ENCODE measurements at regions not wholly inside any gene's neighbourhood (a gene's known extent, or its start where the extent isn't known, plus 50 kb on each side); places are given as distances from the start of the nearest gene placed in this dataset.
A peak's percentile ranks its signal among the peaks of the same experiment; 100 is the strongest.
"Not testable (repeated sequence)": the region's sequence is repeated elsewhere in the genome, so short reads cannot be mapped to it uniquely, and the experiment has no call there.

- DNase-seq (ENCODE audit: low read depth), result not testable (repeated sequence)
Measured at GRCh38 chr5:85392309-85392708, 1007.6 kb upstream of the EDIL3 start.

- DNase-seq (ENCODE audit: low read depth), result no peak
Measured at GRCh38 chr5:85395526-85395925, 1010.8 kb upstream of the EDIL3 start.

- no peak for DNase-seq (ENCODE audit: low read depth)
Measured at GRCh38 chr5:85397451-85397850, 1012.8 kb upstream of the EDIL3 start.

DNA sequence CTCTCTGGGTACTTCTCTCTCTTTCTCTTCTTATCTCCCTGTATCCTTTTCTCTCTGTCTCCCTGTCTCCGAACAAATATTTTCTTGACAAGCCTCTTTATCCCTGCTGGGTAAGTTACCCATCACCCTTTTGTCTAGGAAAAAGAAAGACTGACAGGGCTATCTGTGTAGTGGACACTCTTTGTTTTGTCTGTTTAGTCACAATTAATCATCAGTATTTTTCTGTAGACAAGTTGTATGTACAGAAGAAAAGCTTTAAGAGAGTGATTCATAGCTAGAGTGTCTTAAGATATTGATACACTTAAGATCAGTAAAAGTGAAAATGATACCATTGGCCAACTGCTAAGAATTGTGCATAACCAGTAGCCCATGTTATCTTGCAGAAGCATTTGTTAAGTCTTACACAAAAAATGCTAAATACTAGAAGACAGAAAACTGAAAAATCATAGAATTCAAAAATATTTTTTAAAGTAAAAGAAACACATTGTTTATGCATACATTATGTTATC lies 1043.8 kb upstream of the EDIL3 start:
- DNase-seq (ENCODE audit: low read depth), result no peak

DNA sequence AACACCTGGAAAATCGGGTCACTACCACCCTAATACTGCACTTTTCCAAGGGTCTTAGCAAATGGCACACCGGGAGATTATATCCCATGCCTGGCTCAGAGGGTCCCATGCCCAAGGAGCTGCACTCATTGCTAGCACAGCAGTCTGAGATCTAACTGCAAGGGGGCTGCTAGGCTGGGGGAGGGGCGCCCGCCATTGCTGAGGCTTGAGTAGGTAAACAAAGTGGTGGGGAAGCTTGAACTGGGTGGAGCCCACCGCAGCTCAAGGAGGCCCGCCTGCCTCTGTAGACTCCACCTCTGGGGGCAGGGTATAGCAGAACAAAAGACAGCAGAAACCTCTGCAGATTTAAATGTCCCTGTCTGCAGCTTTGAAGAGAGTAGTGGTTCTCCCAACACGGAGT lies 1047.0 kb upstream of the EDIL3 start:
- not testable (repeated sequence) for DNase-seq (ENCODE audit: low read depth)

DNA sequence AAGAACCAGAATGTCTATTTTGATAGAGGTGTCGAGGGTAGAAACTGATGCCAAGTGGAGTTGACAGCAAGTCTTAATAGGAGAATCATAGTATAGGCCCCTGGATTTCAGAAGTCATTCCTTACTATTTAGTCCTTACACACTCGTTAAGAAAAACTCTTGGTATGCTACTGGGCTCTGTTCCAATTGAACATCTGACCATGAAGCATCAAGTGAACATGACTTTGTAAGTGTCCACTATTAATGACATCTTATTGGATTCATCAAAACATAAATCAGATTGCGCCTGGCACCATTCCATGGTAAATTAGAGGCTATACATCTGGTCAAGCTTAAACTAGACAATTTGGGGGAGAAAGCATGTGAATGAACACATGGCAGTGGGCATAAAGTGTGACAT lies 1056.5 kb upstream of the EDIL3 start:
- DNase-seq (ENCODE audit: low read depth), result no peak

- DNase-seq (ENCODE audit: low read depth), result no peak
Measured at GRCh38 chr5:85441853-85442252, 1057.2 kb upstream of the EDIL3 start.

GRCh38 chr5:85452322-85453025 lies 1067.8 kb upstream of the EDIL3 start:
- DNase-seq (ENCODE audit: low read depth), result no peak

GRCh38 chr5:85453026-85453349 lies 1068.3 kb upstream of the EDIL3 start:
- peak; percentile 2 for DNase-seq (ENCODE audit: low read depth)

DNA sequence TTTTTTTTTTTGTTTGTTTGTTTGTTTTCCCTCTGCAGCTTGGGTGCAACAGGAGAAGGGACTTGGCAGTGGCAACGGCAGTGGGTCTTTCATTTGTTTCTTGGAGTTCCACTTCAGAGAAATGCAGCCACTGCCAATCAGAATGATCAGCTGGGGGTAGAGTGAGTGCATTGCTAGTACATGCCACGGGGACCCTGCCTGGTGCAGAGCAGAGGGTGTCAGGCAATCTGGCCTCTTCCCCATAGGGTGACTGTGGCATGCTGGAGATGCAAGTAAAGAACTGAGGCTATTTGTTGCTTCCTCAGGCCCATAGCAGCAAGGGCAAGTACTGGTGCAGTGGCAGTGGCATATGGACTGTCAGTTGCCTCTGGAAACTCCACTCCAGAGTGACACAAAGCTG lies 1073.6 kb upstream of the EDIL3 start:
- DNase-seq (ENCODE audit: low read depth), result no peak

- DNase-seq (ENCODE audit: low read depth), result no peak
Measured at GRCh38 chr5:85462957-85463356, 1078.3 kb upstream of the EDIL3 start.

- DNase-seq (ENCODE audit: low read depth), result no peak
Measured at GRCh38 chr5:85466423-85466822, 1081.7 kb upstream of the EDIL3 start.

- DNase-seq (ENCODE audit: low read depth), result no peak
Measured at GRCh38 chr5:85472749-85473148, 1088.1 kb upstream of the EDIL3 start.

- not testable (repeated sequence) for DNase-seq (ENCODE audit: low read depth)
Measured at GRCh38 chr5:85475151-85475550, 1090.5 kb upstream of the EDIL3 start.

- DNase-seq (ENCODE audit: low read depth), result no peak
Measured at GRCh38 chr5:85476617-85477016, 1091.9 kb upstream of the EDIL3 start.

GRCh38 chr5:85479849-85480248 lies 1095.2 kb upstream of the EDIL3 start:
- no peak for DNase-seq (ENCODE audit: low read depth)

DNA sequence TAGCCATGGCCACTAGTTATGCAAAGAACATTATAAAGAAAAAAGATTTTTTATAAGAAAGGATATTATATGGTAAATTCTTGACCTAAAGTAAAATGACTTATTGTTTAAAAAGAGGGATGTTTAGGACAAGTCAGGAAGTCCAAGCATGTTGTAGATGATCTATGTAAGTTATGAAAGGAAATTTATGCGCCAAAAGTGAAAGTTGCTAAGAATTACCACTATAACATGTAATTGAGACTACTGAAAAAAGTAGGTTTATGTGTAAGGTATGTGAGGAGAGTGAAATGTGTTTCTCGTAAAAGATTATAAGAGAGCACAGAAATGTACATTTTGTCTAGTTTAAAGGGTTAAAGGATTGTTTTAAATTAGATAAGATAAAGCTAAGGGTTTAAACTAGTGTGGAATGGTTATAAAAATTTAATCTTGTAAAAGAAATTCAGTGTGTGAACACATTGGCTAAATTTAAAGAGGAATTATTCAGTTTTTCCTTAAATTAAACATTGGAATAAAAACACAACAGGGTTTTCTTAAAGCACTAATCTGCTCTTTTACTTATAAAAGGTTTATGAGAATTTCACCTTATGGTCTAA lies 1100.4 kb upstream of the EDIL3 start:
- no peak for DNase-seq (ENCODE audit: low read depth)

GRCh38 chr5:85488295-85488694 lies 1103.6 kb upstream of the EDIL3 start:
- no peak for DNase-seq (ENCODE audit: low read depth)

- no peak for DNase-seq (ENCODE audit: low read depth)
Measured at GRCh38 chr5:85500869-85501268, 1116.2 kb upstream of the EDIL3 start.

DNA sequence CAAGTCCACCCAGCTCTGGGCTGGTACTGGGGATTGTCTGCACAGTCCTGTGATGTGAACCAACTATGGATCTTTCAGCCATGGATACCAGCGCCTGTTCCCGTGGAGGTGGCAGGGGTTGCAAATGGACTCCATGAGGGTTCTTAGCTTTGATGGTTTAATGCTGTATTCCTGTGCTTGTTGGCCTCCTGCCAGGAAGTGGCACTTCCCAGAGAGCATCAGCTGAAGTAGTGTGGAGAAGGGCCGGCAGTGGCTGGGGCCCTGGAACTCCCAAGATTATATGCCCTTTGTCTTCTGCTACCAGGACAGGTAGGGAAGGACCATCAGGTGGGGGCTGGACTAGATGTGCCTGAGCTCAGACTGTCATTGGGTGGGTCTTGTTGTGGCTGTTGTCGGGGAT lies 1104.8 kb upstream of the COX7C start:
- no peak for DNase-seq (ENCODE audit: low read depth)

- DNase-seq (ENCODE audit: low read depth), result no peak
Measured at GRCh38 chr5:85515588-85515987, 1102.2 kb upstream of the COX7C start.

- DNase-seq (ENCODE audit: low read depth), result no peak
Measured at GRCh38 chr5:85517386-85517785, 1100.4 kb upstream of the COX7C start.

GRCh38 chr5:85533341-85534047 lies 1084.2 kb upstream of the COX7C start:
- peak; percentile 33 for DNase-seq (ENCODE audit: low read depth)

Measured in renal cortical epithelial cell (primary cell).